PC-9 (cell line): ENCODE measurements at regions not wholly inside any gene's neighbourhood (a gene's known extent, or its start where the extent isn't known, plus 50 kb on each side); places are given as distances from the start of the nearest gene placed in this dataset.
"Not testable (repeated sequence)": the region's sequence is repeated elsewhere in the genome, so short reads cannot be mapped to it uniquely, and the experiment has no call there.

Experiments
- BruUV-seq: library from RNA; stranded (reverse); fragments of 400-500 nt; replicated peaks from 2 replicates; lab custom pipeline; 2021; lab: Mats Ljungman, UMichigan
- CTCF ChIA-PET: fragments of 300-600 bp; sonication (Branson Sonifier 250); formaldehyde crosslinking; loops from one replicate; lab custom pipeline; 2022; ENCODE audit warnings: antibody characterized with exemption; lab: Charles Lee
- POLR2A ChIA-PET: fragments of 300-600 bp; sonication (Branson Sonifier 250); formaldehyde crosslinking; loops from one replicate; lab custom pipeline; 2022; ENCODE audit warnings: antibody characterized with exemption; ENCODE audit not compliant: unreplicated experiment; lab: Charles Lee
- DNase-seq, 2 experiments: peaks; one replicate each; pipeline versions ENCODE4 v3.0.0 to v3.0.0-alpha.2; 2015 to 2022; ENCODE audit warnings: mixed read lengths in 1 of 2
- H2AFZ ChIP-seq: fragments of 200-600 bp; sonication (generic); 2 replicates; pipeline ENCODE4 v1.8.1; 2017; ENCODE audit warnings: antibody characterized with exemption
- H3F3A ChIP-seq: fragments of 200-600 bp; sonication (generic); 2 replicates; pipeline ENCODE4 v1.8.1; 2017; ENCODE audit warnings: antibody characterized with exemption, mild to moderate bottlenecking, low read depth; ENCODE audit not compliant: insufficient read depth
- H3K27ac ChIP-seq: fragments of 200-600 bp; sonication (generic); 2 replicates; pipeline ENCODE4 v1.6.1; 2016; ENCODE audit warnings: mixed run types
- H3K27me3 ChIP-seq: fragments of 200-600 bp; sonication (generic); 2 replicates; pipeline ENCODE4 v1.6.1; 2016; ENCODE audit warnings: low read depth, mixed run types; ENCODE audit not compliant: insufficient read depth
- H3K36me3 ChIP-seq: fragments of 200-600 bp; sonication (generic); 2 replicates; pipeline ENCODE4 v1.6.1; 2016; ENCODE audit warnings: low read depth, mixed run types
- H3K4me1 ChIP-seq: fragments of 200-600 bp; sonication (generic); replicated peaks from 2 replicates; pipeline ENCODE4 v1.6.1; 2016; ENCODE audit warnings: mixed run types; ENCODE audit not compliant: insufficient read depth
- H3K4me2 ChIP-seq: fragments of 200-600 bp; sonication (generic); 2 replicates; pipeline ENCODE4 v1.6.1; 2017; ENCODE audit warnings: mixed run types
- H3K4me3 ChIP-seq: fragments of 200-600 bp; sonication (generic); 2 replicates; pipeline ENCODE4 v1.6.1; 2016; ENCODE audit warnings: mixed run types
- H3K79me2 ChIP-seq: fragments of 200-600 bp; sonication (generic); 2 replicates; pipeline ENCODE4 v1.6.1; 2017; ENCODE audit warnings: low read depth, mixed run types
- H3K9me2 ChIP-seq: fragments of 200-600 bp; sonication (generic); 2 replicates; pipeline ENCODE4 v1.8.1; 2017; ENCODE audit warnings: mild to moderate bottlenecking; ENCODE audit not compliant: insufficient read depth
- H3K9me3 ChIP-seq: fragments of 200-600 bp; sonication (generic); 2 replicates; pipeline ENCODE4 v1.8.1; 2016; ENCODE audit warnings: low read depth; ENCODE audit not compliant: insufficient read depth
- H4K20me1 ChIP-seq: fragments of 200-600 bp; sonication (generic); 2 replicates; pipeline ENCODE4 v1.8.1; 2017; ENCODE audit not compliant: insufficient read depth
- EZH2 ChIP-seq: fragments of 200-600 bp; sonication (generic); IDR thresholded peaks from 2 replicates; pipeline ENCODE4 v1.8.0; 2017; ENCODE audit warnings: antibody characterized with exemption, low read depth
- intact Hi-C: fragments of 100-400 bp; cut with micrococcal nuclease; formaldehyde crosslinking; loops from one replicate; pipeline ENCODE4 v1.10.0; 2022; ENCODE audit not compliant: unreplicated experiment
- TF ChIP-seq, protein P1 (sequence below): fragments of 200-600 bp; sonication (generic); conservative IDR thresholded peaks from 2 replicates; pipeline ENCODE4 v1.6.1; 2017; ENCODE audit warnings: mixed run types, antibody characterized with exemption, mild to moderate bottlenecking, moderate library complexity

DNA sequence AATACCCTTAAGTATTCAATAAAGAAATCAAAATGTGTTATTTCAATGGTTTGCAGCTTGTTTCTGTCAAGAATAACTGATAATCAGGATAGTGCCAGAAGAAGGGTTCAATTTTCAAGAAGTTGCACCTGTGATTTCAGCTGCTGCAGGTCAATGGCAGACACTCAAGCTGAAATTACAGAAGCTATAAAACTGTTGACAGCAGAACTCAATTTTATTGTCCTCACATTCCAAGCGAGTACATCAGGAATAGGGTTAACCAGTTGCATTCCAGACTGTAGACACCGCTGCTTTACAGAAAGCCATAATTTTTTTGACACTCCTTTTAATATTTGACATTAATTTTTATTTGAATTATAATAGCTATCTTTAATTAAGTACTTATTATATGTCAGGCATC is 364.1 kb downstream of the CGGBP1 start:
- peaks cover 6% of the 10 kb centered on the region; the same call in 1 of the 2 replicates for H3K9me2 ChIP-seq
- H3K27ac ChIP-seq, result no peak overlapping the region
- H3K4me3 ChIP-seq, result no peak overlapping the region
- ChIA-PET POLR2A (no interaction called here), CTCF (no interaction called here)
- intact Hi-C loops, result no loop called here
- no peaks in the 10 kb centered on the region for H3K27me3 ChIP-seq
- H3K4me2 ChIP-seq, result no peak overlapping the region
- no peaks in the 10 kb centered on the region for H3K79me2 ChIP-seq
- DNase-seq, result no peak
- H3F3A ChIP-seq, result no peaks in the 10 kb centered on the region
- no TSS peak for BruUV-seq
- no peaks in the 10 kb centered on the region for H3K9me3 ChIP-seq
- H4K20me1 ChIP-seq, result no peaks in the 10 kb centered on the region
- H3K36me3 ChIP-seq, result no peaks in the 10 kb centered on the region
- no peak overlapping the region for H2AFZ ChIP-seq
- no peaks in the 10 kb centered on the region for H3K4me1 ChIP-seq
- TF ChIP-seq, protein P1, sequence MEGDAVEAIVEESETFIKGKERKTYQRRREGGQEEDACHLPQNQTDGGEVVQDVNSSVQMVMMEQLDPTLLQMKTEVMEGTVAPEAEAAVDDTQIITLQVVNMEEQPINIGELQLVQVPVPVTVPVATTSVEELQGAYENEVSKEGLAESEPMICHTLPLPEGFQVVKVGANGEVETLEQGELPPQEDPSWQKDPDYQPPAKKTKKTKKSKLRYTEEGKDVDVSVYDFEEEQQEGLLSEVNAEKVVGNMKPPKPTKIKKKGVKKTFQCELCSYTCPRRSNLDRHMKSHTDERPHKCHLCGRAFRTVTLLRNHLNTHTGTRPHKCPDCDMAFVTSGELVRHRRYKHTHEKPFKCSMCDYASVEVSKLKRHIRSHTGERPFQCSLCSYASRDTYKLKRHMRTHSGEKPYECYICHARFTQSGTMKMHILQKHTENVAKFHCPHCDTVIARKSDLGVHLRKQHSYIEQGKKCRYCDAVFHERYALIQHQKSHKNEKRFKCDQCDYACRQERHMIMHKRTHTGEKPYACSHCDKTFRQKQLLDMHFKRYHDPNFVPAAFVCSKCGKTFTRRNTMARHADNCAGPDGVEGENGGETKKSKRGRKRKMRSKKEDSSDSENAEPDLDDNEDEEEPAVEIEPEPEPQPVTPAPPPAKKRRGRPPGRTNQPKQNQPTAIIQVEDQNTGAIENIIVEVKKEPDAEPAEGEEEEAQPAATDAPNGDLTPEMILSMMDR, result no peak
- no peak for TF ChIP-seq EZH2

DNA sequence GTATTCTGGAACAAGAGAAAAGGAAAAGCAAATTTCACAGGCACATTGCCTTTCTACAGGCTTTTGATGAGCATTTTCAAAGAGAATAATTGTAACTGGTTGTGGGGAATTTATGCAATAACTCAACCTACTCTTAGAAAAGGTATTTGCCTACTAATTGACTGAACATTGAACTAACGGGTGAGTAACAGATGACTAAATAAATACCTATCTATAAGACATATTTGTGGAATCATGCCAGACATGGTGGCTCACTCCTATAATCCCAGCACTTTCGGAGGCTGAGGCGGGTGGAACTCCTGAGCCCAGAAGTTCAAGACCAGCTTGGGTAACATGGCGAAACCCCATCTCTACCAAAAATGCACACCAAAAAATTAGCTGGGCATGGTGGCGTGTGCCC is 367.7 kb downstream of the CGGBP1 start:
- Histone ChIP-seq H3K27me3 (no peaks in the 10 kb centered on the region), H3K79me2 (no peaks in the 10 kb centered on the region), H3K27ac (no peak overlapping the region), H3K9me3 (no peaks in the 10 kb centered on the region), H3K4me2 (no peak overlapping the region), H3K4me1 (no peaks in the 10 kb centered on the region), H4K20me1 (no peaks in the 10 kb centered on the region), H3K4me3 (no peak overlapping the region), H3K36me3 (no peaks in the 10 kb centered on the region), H3F3A (no peaks in the 10 kb centered on the region), H3K9me2 (no peaks in the 10 kb centered on the region), H2AFZ (no peak overlapping the region)
- POLR2A ChIA-PET, result no interaction called here
- intact Hi-C loops, result no loop called here
- no peak for DNase-seq
- no peak for TF ChIP-seq EZH2
- TF ChIP-seq, protein P1, result no peak
- no TSS peak for BruUV-seq
- CTCF ChIA-PET, result no interaction called here

DNA sequence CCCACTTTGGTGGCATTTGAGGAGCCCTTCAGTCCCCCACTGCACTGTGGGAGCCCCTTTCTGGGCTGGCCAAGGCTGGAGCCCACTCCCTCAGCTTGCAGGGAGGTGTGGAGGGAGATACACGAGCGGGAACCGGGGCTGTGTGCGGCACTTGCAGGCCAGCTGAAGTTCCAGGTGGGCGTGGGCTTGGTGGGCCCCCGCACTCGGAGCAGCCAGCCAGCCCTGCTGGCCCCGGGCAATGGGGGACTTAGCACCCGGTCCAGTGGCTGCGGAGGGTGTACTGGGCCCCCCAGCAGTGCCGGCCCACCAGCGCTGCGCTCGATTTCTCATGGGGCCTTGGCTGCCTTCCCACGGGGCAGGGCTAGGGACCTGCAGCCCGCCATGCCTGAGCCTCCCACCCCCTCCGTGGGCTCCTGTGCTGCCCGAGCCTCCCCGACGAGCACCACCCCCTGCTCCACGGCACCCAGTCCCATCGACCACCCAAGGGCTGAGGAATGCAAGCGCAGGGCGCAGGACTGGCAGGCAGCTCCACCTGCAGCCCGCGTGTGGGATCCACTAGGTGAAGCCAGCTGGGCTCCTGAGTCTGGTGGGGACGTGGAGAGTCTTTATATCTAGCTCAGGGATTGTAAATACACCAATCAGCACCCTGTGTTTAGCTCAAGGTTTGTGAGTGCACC is 379.7 kb downstream of the CGGBP1 start:
- BruUV-seq, CTCF ChIA-PET: not testable (repeated sequence)

More for the DNA sequence above, 379.7 kb downstream of the CGGBP1 start:
- H3K4me1 ChIP-seq, intact Hi-C loops, H3K79me2 ChIP-seq, H3K36me3 ChIP-seq, H3K9me2 ChIP-seq, H2AFZ ChIP-seq, H3F3A ChIP-seq, H3K4me3 ChIP-seq, H3K9me3 ChIP-seq, H3K27me3 ChIP-seq, H3K4me2 ChIP-seq, H3K27ac ChIP-seq, POLR2A ChIA-PET, H4K20me1 ChIP-seq, DNase-seq: not testable (repeated sequence)
